ENCODE measurements at regions not wholly inside any gene's neighbourhood (a gene's known extent, or its start where the extent isn't known, plus 50 kb on each side); places are given as distances from the start of the nearest gene placed in this dataset.
"Not testable (repeated sequence)": the region's sequence is repeated elsewhere in the genome, so short reads cannot be mapped to it uniquely, and the experiment has no call there.

GRCh38 chr12:17695495-17695894 is 394.5 kb downstream of the RERGL start:
- DNase-seq = peak; percentile 13

GRCh38 chr12:17691369-17691768 is 398.6 kb downstream of the RERGL start:
- DNase-seq = no peak

DNA sequence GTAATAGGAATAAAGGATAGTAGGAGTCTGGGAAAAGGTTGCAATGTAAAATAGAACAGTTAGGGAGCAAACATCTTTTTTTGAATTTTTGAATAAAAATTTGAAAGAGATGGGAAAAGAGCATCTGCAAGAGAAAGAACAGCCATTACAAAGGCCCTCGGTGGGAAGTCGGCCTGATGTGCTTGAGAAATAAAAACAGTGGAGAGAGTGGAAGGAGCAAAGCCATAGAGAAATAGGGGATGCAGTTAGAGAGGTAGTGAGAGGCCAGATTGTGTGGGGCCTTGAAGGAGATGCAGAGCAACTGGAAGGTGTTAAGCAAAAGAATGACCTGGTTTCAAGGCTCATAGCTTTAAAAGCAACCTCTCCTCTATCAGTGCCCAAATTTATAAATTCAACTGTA is 409.8 kb downstream of the RERGL start:
- no peak for DNase-seq

- DNase-seq = no peak
Measured at GRCh38 chr12:17666641-17667324, 423.2 kb downstream of the RERGL start.

- DNase-seq = no peak
Measured at GRCh38 chr12:17665839-17666238, 424.2 kb downstream of the RERGL start.

DNA sequence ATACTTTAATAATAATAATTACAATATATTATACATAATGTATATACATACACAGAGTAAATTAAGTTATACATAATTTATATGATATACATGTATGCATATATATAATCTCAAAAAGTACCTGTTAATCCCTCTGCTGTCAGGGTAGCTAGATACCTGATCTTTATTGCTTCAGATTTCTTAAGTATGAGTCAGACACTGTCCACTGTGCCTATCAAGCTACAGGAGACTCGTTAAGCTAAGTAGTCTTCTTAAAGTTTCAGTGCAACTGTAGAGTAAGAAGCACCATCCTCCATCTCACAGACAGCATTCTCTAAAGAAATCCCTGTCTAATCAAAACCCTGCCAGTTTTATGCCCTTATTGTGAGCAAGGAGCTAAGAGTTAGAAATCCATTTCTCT is 428.7 kb downstream of the RERGL start:
- no peak for DNase-seq

DNA sequence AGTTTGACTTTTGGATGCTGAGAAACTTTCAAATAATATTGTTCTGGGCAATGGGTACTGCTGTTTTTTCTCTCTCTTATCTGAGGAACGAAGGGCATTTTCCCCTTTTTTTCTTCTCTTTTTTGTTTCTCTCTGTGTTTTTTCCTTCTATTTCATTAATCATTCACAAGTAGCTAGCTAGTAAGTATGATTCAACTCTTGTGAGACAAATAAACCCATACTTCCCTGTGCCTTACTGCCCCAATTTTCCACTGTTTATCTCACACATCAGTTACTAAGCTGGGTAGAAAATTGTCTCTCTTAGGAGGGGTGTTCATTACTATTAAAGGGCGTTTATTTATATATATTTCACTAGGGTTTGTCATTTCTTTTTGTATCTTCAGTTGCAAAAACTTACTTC is 437.6 kb downstream of the RERGL start:
- no peak for DNase-seq

- no peak for DNase-seq
Measured at GRCh38 chr12:17642340-17642650, 447.7 kb downstream of the RERGL start.

- DNase-seq = no peak
Measured at GRCh38 chr12:17640615-17641014, 449.4 kb downstream of the RERGL start.

- DNase-seq = no peak
Measured at GRCh38 chr12:17618831-17619230, 471.2 kb downstream of the RERGL start.

DNA sequence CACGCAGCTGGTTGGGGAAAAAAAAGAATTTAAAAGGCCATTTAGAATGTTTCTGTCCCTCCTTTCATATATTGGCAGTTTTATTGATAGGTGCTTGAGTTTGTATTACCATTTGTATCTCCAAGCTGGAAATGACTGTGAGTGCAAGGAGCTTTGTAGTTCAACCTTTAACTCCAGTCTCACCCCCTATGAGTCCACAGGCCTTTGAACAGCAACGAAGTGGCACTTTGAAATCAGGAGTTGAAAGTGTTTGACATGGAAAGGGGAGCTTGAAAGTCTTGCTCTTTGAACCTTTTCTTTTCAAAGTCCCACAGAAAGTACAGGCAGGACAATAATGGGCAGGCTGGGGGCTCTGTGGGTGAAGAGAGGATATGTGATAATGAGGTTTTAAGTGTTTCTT is 480.3 kb downstream of the RERGL start:
- no peak for DNase-seq

- no peak for DNase-seq
Measured at GRCh38 chr12:17609153-17609552, 480.8 kb downstream of the RERGL start.

DNA sequence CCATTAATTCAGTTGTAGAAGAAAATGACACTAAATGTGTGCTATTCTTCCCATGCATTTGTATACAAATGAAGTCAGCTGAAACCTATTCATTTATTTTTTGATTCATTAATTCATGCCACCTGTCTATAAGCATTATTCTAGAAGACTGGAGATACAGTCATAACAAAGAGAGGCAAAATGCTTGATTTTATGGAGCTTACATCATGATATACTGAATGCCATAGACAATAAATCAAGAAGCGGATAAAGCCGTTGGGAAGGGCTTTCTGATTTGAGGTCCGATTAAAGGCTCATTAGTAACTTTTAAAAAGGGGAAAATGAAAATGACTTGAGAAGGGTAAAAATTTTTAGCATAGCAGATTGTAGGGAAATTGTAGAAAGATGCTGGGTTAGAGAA is 494.9 kb downstream of the RERGL start:
- peak; percentile 64 for DNase-seq

- DNase-seq = no peak
Measured at GRCh38 chr12:17593715-17594406, 496.1 kb downstream of the RERGL start.

DNA sequence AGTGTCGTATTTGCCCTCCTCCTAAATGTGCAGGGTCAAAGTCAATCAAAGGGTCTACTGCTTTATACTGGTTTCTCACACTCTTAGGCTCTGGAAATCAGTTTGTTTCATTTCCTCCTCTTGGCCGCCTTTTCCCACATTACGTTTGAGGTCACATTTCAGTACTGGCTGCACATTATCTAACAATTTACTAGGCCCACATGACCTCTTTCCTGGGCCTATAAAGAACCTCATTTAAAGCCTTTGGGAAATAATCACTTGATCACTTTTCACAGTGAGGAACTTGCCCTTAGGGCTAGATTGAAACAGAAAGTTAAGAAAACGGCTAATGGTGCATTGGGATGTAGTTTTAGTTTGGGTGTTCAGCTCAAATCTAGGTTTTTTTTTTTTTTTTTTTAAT is 497.5 kb downstream of the RERGL start:
- DNase-seq = no peak

DNA sequence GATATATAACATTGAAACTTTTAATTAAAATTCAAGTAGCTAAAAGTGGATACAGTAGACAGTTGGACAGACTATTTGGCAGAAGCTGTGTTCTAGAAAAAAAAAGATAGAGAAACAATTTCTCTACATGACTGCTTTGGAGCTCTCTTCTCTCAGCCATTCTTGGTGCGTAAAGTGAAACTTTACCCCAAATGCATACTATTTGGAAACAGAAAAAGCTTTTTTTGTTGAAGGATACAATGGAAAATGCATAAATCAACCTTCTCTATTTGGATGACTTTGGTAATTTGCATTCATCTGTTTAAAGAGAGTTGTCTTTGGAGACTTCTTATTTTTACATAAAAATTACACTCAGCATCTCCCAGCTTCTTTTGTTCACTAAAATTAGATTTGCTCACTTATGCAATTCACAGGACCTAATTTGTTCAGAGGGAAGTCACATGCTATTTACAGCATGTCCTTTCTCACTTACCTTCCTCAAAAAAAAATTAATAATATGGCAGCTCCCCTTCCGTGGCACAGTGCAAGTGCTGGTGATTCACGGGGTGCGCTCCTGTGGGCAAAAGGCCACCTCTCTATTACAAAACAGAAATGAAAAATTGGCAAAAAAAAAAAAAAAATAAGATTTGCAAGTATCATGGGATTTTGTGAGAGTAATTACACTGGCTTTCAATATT is 498.9 kb downstream of the RERGL start:
- no peak for DNase-seq

DNA sequence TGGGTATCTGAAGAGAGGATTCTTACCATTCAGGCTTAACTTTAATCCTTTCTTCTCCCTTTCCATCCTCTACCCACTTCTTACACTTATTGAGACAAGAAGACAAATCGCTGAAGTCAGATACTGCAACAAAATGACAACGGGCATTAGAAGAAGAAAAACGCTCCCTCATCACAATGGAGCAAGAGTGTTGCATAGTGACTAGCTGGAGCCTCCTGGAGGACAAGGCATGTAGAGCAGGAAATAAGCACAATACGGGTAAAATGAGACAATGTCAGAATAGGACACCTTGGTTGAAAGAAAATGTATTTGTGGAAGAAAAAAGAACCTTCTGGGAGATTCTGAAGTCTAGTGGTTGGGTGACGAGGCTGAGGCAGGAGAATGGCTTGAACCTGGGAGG is 501.0 kb downstream of the RERGL start:
- no peak for DNase-seq

GRCh38 chr12:17579205-17580026 is 510.6 kb downstream of the RERGL start:
- peak; percentile 56 for DNase-seq

DNA sequence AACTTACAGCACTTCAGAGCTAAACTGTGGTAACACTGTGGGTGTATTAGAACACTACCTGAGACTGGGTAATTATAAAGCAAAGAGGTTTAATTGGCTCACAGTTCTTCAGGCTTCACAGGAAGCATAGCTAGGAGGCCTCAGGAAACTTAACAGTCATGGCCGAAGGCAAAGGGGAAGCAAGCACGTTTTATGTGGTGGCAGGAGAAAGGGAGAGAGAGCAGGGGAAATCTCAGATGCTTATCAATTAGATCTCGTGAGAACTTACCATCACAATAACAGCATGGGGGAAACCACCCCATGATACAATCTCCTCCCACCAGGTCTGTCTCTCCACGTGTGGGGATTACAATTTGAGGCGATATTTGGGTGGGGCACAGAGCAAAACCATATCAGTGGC is 512.6 kb downstream of the RERGL start:
- no peak for DNase-seq

GRCh38 chr12:17572250-17572649 is 517.7 kb downstream of the RERGL start:
- no peak for DNase-seq

GRCh38 chr12:17571047-17571446 is 518.9 kb downstream of the RERGL start:
- DNase-seq = no peak

- DNase-seq = not testable (repeated sequence)
Measured at GRCh38 chr12:17564630-17565029, 525.4 kb downstream of the RERGL start.

- no peak for DNase-seq
Measured at GRCh38 chr12:17550011-17550410, 540.0 kb downstream of the RERGL start.

GRCh38 chr12:17540921-17541320 is 549.1 kb downstream of the RERGL start:
- DNase-seq = no peak
